ENCODE measurements at regions not wholly inside any gene's neighbourhood (a gene's known extent, or its start where the extent isn't known, plus 50 kb on each side); places are given as distances from the start of the nearest gene placed in this dataset.
"Not testable (repeated sequence)": the region's sequence is repeated elsewhere in the genome, so short reads cannot be mapped to it uniquely, and the experiment has no call there.

- DNase-seq (ENCODE audit: low read depth in 2 of 2), result no peak
These were observed 51.5 kb upstream of the MRI1 start for GRCh38 chr19:13712767-13713201.

DNA sequence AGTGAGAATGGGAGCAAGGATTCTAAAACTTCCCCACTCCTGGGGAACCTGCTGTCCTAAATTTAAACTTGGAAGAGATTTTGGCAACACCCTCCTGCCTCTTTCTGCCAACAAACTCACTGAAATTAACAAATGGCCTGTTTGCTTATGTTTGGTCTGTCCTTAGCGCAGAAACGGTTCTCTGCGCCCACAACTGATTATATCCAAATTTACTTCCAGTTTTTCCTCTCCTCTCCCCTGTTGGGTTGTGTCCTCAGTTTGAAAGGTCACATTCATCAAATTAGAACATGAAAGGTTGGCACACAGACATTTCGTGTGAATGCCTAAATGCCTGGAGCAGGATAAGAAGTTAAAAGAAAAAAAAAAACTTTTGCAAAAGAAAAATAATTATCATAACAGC, 56.4 kb upstream of the MRI1 start:
- no peak for DNase-seq (ENCODE audit: low read depth in 2 of 2)

DNA sequence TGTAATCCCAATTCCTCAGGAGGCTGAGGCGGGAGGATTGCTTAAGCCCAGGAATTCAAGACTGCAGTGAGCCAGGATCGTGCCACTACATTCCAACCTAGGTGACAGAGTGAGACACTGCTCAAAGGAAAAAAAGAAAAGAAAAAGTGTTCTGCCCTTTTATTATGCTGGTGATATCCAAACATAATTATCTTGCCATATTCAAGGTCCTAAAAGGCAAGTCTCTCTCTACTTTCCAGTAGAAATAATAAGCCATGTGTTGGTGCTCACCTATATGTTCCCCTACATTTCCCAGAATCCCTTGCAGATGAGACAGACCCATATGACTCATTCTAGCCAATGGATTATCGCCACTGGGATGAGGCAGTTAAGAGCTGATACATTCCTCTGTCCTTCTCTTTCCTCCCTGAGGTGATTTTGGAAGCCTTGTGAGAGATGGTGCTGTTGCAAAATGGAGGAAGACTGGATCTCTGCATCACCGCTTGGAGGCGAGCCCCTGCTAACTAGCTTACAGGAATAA, 58.3 kb upstream of the MRI1 start:
- DNase-seq (ENCODE audit: low read depth in 2 of 2), result no peak

- no peak for DNase-seq (ENCODE audit: low read depth in 2 of 2)
These were observed 59.1 kb upstream of the MRI1 start for GRCh38 chr19:13705201-13705600.

DNA sequence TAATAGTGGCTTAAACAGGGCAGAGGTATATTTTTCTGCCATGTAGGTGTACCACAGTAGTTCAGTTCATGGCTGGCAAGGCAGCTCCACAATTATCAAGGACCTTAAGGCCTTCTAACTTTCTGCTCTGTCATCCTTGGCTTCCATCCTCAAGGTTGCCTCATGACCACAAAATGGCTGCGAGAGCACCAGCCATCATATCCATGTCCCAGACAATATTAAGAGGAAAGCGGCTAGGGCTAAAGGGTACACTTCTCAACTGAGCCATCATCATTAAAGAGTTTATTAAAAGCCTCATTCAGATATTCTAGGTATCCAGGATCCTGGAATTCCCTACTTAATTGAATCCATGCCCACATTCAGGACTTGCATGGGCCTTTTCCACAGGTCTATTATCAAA, 62.7 kb upstream of the MRI1 start:
- no peak for DNase-seq (ENCODE audit: low read depth in 2 of 2)

- no peak for DNase-seq (ENCODE audit: low read depth in 2 of 2)
These were observed 63.7 kb upstream of the MRI1 start for GRCh38 chr19:13700621-13701020.

DNA sequence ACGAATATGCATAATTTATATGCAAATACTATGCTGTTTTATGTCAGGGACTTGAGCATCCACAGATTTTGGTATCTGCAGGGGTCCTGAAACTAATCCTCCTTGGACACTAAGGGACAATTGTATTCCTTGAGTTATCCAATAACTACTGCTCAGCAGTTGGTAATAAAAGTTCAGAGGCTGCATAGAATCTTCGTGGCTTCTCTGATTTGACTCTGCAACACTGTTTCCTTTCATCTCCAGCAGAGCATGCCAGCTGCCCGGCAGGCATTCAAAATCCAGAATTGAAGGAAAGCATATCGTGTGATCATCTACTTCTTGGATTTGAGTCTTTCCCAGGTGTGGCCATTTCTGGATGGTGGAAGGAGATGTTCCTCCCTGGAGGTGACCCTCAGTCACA, 64.5 kb upstream of the MRI1 start:
- DNase-seq (ENCODE audit: low read depth in 2 of 2), result no peak

GRCh38 chr19:13696839-13697238, 67.5 kb upstream of the MRI1 start:
- no peak for DNase-seq (ENCODE audit: low read depth in 2 of 2)

GRCh38 chr19:13693889-13694288, 70.4 kb upstream of the MRI1 start:
- DNase-seq (ENCODE audit: low read depth in 2 of 2), result no peak

- no peak for DNase-seq (ENCODE audit: low read depth in 2 of 2)
These were observed 72.5 kb upstream of the MRI1 start for GRCh38 chr19:13691569-13692435.

GRCh38 chr19:13689085-13689484, 75.2 kb upstream of the MRI1 start:
- DNase-seq (ENCODE audit: low read depth in 2 of 2), result peak in 1 of 2 donors; percentile 26

DNA sequence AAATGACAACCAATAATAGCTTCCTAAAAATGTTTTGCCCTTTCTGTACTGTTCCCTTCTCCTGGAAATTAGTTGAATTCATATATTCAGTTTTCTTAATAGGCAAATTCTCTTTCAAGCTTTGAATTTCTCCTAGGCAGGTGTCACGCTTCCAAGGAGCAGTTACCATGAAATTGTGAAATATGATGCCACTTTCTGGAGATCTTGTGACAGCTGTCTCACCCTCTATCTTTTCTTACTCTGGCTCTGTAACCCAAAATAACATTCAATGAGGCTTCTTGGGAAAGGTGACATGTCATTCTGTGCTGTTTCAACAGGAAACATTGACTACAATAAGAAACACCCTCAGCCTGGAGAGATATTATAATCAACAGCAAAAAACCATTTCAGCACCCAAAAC, 80.3 kb upstream of the MRI1 start:
- DNase-seq (ENCODE audit: low read depth in 2 of 2), result no peak

DNA sequence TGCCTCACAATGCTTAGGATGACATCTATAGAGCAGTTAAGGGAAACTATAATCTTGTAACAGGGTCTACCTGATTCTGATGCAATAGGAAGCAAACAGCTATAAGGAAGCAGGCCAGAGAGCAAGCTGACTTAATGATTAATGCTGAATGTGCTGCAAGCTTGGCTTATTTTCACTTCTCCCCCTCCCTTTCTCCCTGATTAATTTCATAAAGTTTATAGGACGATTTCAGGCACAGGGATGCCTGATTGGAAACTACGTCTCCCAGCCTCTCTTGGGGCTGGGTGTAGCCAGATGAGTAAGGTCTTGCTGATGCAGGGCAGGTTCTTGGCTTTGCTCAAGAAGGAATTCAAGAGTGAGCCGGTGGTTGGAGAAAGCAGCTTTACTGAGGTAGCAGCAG, 82.8 kb upstream of the MRI1 start:
- no peak for DNase-seq (ENCODE audit: low read depth in 2 of 2)

DNA sequence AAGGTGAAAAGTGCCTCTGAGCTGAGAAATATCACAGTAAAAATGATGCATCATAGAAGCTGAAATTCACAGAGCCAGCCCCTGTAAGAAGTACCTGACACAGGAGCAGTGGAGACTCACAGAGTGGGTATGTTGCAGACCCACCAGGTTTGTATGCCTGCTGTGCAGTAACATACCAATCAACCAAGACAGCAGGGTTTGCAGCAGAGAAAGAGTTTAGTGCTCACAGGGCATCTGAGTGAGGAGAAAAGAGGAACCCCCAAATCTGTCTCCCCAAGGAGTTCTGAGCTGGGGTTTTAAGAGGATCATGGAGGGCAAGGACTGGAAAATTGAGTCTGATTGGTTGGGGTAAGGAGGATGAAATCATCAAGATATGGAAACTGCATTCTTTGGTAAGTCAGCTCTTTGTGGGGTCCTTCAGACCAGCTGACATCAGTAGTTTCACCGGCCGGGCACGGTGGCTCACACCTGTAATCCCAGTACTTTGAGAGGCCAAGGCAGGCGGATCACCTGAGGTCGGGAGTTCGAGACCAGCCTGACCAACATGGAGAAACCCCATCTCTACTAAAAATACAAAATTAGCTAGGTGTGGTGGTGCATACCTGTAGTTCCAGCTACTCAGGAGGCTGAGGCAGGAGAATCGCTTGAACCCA, 83.5 kb upstream of the MRI1 start:
- DNase-seq (ENCODE audit: low read depth in 2 of 2), result not testable (repeated sequence)

DNA sequence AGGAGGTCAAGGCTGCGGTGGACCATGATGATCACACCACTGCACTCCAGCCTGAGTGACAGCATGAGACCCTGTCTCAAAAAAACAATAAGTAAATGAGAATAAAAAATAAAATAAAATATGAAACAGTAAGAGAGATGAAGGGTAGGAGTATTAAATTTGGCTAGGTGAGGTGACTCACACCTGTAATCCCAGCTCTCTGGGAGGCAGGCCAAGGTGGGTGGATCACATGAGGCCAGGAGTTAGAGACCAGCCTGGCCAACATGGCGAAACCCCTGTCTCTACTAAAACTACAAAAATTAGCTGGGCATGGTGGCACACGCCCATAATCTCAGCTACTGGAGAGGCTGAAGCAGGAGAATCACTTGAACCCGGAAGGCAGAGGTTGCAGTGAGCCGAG, 87.4 kb upstream of the MRI1 start:
- DNase-seq (ENCODE audit: low read depth in 2 of 2), result not testable (repeated sequence)

DNA sequence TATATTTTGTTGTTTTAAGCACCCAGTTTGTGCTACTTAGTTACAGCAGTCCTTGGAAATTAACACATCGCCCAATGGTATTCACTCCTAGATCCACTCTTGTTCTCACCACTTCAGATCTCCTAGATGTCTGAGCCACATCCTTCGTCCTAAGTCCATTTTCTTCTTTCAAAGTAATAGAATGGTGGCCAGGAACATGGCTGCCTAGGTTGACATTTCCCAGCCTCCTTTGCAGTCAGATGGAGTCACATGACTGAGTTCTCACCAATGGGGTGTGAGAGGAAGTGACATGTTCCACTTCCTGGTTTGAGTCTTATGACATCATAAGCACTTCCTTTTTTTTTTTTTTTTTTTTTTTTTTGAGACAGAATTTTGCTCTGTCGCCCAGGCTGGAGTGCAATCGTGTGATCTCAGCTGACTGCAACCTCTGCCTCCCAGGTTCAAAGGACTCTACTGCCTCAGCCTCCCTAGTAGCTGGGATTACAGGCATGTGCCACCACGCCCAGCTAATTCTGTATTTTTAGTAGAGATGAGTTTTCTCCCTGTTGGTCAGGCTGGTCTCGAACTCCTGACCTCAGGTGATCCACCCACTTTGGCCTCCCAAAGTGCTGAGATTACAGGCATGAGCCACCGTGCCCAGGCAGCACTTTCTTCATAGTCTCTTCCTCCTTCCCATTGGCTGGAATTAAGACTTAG, 91.7 kb upstream of the MRI1 start:
- DNase-seq (ENCODE audit: low read depth in 2 of 2), result peak in 1 of 2 donors; percentile 18

- DNase-seq (ENCODE audit: low read depth in 2 of 2), result no peak
These were observed 93.5 kb upstream of the MRI1 start for GRCh38 chr19:13670846-13671245.

- no peak for DNase-seq (ENCODE audit: low read depth in 2 of 2)
These were observed 94.5 kb upstream of the MRI1 start for GRCh38 chr19:13669780-13670355.

- no peak for DNase-seq (ENCODE audit: low read depth in 2 of 2)
These were observed 95.4 kb upstream of the MRI1 start for GRCh38 chr19:13668964-13669363.

DNA sequence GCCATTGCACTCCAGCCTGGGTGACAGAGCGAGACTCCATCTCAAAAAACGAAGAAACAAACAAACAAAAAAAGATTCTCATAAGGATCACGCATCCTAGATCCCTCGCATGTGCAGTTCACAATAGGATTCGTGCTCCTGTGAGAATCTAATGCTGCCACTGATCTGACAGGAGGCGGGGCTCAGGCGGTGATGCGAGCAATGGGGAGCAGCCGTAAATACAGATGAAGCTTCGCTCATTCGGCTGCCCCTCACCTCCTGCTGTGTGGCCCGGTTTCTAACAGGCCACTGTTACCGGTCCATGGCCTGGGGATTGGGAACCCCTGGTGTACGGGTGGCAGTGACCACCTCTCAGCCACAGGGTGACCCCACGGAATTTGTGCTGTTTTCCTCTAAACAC, 98.2 kb upstream of the MRI1 start:
- DNase-seq (ENCODE audit: low read depth in 2 of 2), result no peak

- DNase-seq (ENCODE audit: low read depth in 2 of 2), result no peak
These were observed 99.0 kb upstream of the MRI1 start for GRCh38 chr19:13665125-13665905.
